ENCODE measurements at regions not wholly inside any gene's neighbourhood (a gene's known extent, or its start where the extent isn't known, plus 50 kb on each side); places are given as distances from the start of the nearest gene placed in this dataset.
"Not testable (repeated sequence)": the region's sequence is repeated elsewhere in the genome, so short reads cannot be mapped to it uniquely, and the experiment has no call there.

DNA sequence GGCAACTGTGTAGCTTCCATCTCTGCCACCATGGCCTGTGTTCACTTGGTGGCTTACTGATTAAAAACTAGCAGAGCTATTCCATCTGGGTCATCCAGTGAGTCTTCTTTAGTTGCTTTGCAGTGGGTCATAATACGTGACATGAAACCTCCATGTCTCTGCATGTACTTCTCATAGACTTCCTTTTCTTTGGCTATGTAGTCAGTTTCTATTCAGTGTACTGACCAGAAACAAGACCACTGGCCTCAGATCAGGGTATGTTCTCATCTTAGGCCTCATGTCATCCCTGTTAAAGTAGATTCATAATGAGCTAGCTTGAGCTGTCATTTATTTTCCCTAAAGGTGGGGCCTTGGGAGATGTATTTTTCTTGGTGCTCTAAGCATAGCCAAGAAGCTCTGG, 195.2 kb downstream of the CCNG2 start:
- no peak for FAIRE-seq

DNA sequence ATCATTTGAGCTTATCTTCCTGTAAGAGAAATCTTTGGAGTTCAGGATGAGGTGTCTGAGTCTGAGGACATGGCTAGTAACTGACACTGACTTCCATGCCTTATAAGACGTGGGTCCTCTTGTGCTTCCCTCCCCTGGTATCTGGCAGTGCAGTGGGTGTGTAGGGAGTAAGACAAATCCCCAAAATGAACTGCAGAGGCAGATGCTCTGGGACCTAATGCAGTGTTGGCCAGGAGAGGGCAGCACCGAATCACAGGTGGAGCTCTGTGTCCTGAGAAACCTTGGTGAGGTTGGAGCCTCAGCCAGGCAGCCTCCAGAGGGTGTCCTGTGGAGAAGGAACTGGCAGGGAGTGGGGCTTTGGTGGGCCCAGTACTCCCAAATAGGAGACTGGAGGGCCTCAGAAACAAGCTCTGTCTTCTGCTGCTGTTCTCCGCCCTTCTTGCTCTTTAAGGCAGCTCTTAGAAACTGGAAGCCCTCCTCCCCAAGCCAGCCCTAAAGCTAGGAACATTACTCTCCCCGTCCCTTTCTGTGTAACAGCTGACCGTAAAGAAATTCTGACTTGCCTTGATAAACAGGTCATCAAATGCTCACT, 196.8 kb downstream of the CCNG2 start:
- H3K4me2 ChIP-seq (ENCODE audit: control insufficient read depth, extremely low read depth, insufficient read depth, low read depth, low read length); H3K9me1 ChIP-seq (ENCODE audit: control insufficient read depth, extremely low read depth, insufficient read depth, low read length); H4K20me1 ChIP-seq (ENCODE audit: control insufficient read depth, extremely low read depth, insufficient read depth, low read length); H3K9ac ChIP-seq (ENCODE audit: control insufficient read depth, extremely low read depth, insufficient read depth, low read length); H3K79me2 ChIP-seq (ENCODE audit: control insufficient read depth, insufficient read depth, low read length); H3K4me3 ChIP-seq (ENCODE audit: control insufficient read depth in 2 of 3, extremely low read depth in 1 of 3, insufficient read depth in 2 of 3, low read depth in 1 of 3, low read length in 3 of 3); H3K9me3 ChIP-seq (ENCODE audit: control insufficient read depth, low read depth, low read length); H2AFZ ChIP-seq (ENCODE audit: control insufficient read depth, low read length); H3K36me3 ChIP-seq (ENCODE audit: control insufficient read depth in 2 of 2, extremely low read depth in 1 of 2, insufficient read depth in 2 of 2, low read length in 2 of 2); H3K27me3 ChIP-seq (ENCODE audit: control insufficient read depth, extremely low read depth, insufficient read depth, low read length); H3K27ac ChIP-seq (ENCODE audit: control insufficient read depth, insufficient read depth, low read length); DNase-seq (ENCODE audit: low read depth, low spot score): not testable (repeated sequence)
- peak in 1 of 3 experiments; percentile 13 for TF ChIP-seq CTCF (optimal IDR thresholded peaks at IDR 0.05 in 1 of 3, IDR thresholded peaks at IDR 0.05 in 1 of 3, conservative IDR thresholded peaks at IDR 0.05 in 1 of 3; ENCODE audit: extremely low read depth in 1 of 3, insufficient read depth in 2 of 3, low read length in 3 of 3)
- H3K4me1 ChIP-seq (ENCODE audit: control insufficient read depth, extremely low read depth, insufficient read depth, low read length), result peaks cover 27% of the 10 kb centered on the region
- peak; percentile 100 for FAIRE-seq
- dilution Hi-C loops (cut with MboI; ENCODE audit: extremely low pct_ligation_motif_present, low sequenced_read_pairs), result loop anchor here (25.0 kb wide), 1 partner anchor 117 kb away; no protein-coding TSS in a partner anchor

More for the DNA sequence above, 195.2 kb downstream of the CCNG2 start:
- no peak for DNase-seq (ENCODE audit: low read depth, low spot score)
- Histone ChIP-seq H3K9me3 (ENCODE audit: control insufficient read depth, low read depth, low read length) (no peaks in the 10 kb centered on the region), H2AFZ (ENCODE audit: control insufficient read depth, low read length) (no peak overlapping the region), H3K4me3 (ENCODE audit: control insufficient read depth in 2 of 3, extremely low read depth in 1 of 3, insufficient read depth in 2 of 3, low read depth in 1 of 3, low read length in 3 of 3) (no peak overlapping the region), H3K9ac (ENCODE audit: control insufficient read depth, extremely low read depth, insufficient read depth, low read length) (no peak overlapping the region), H3K27ac (ENCODE audit: control insufficient read depth, insufficient read depth, low read length) (no peak overlapping the region), H3K4me2 (ENCODE audit: control insufficient read depth, extremely low read depth, insufficient read depth, low read depth, low read length) (no peak overlapping the region), H4K20me1 (ENCODE audit: control insufficient read depth, extremely low read depth, insufficient read depth, low read length) (no peaks in the 10 kb centered on the region), H3K36me3 (ENCODE audit: control insufficient read depth in 2 of 2, extremely low read depth in 1 of 2, insufficient read depth in 2 of 2, low read length in 2 of 2) (no peaks in the 10 kb centered on the region), H3K79me2 (ENCODE audit: control insufficient read depth, insufficient read depth, low read length) (no peaks in the 10 kb centered on the region), H3K27me3 (ENCODE audit: control insufficient read depth, extremely low read depth, insufficient read depth, low read length) (no peaks in the 10 kb centered on the region), H3K9me1 (ENCODE audit: control insufficient read depth, extremely low read depth, insufficient read depth, low read length) (no peaks in the 10 kb centered on the region), H3K4me1 (ENCODE audit: control insufficient read depth, extremely low read depth, insufficient read depth, low read length) (peaks cover 33% of the 10 kb centered on the region)
- dilution Hi-C loops (cut with MboI; ENCODE audit: extremely low pct_ligation_motif_present, low sequenced_read_pairs), result loop anchor here (25.0 kb wide), 1 partner anchor 115 kb away; no protein-coding TSS in a partner anchor
- TF ChIP-seq EZH2 (IDR thresholded peaks at IDR 0.05; ENCODE audit: low read length) (no peak), CTCF (optimal IDR thresholded peaks at IDR 0.05 in 1 of 3, IDR thresholded peaks at IDR 0.05 in 1 of 3, conservative IDR thresholded peaks at IDR 0.05 in 1 of 3; ENCODE audit: extremely low read depth in 1 of 3, insufficient read depth in 2 of 3, low read length in 3 of 3) (no peak)
